H1 (cell line): ENCODE measurements at regions not wholly inside any gene's neighbourhood (a gene's known extent, or its start where the extent isn't known, plus 50 kb on each side); places are given as distances from the start of the nearest gene placed in this dataset.

ENCODE experiments used
- CHD1 ChIP-seq: IDR thresholded peaks from 2 replicates; pipeline ENCODE4 v1.6.1; 2012; ENCODE audit warnings: low read depth, low read length, improper control_type of control experiment
- HDAC2 ChIP-seq, 2 experiments: fragments of 300-600 bp in 1 of 2; sonication (generic) in 1 of 2; IDR thresholded peaks; 2 replicates each; pipeline ENCODE4 v1.6.1; 2011 to 2012; ENCODE audit warnings: low read depth in 2 of 2, low read length in 2 of 2, mild to moderate bottlenecking in 2 of 2, moderate library complexity in 2 of 2, borderline replicate concordance in 1 of 2, inconsistent platforms in 1 of 2
- HDAC6 ChIP-seq: IDR thresholded peaks from one replicate; pipeline ENCODE4 v1.7.1; 2012; ENCODE audit warnings: low read depth, mild to moderate bottlenecking, inconsistent platforms, low read length, moderate library complexity
- KDM4A ChIP-seq: IDR thresholded peaks from one replicate; pipeline ENCODE4 v1.7.1; 2012; ENCODE audit warnings: low read depth, mild to moderate bottlenecking, moderate library complexity, low read length, inconsistent platforms; ENCODE audit not compliant: severe bottlenecking
- POLR2AphosphoS5 ChIP-seq: IDR thresholded peaks from 2 replicates; pipeline ENCODE4 v1.6.1; 2011; ENCODE audit warnings: low read depth, low read length
- RFX5 ChIP-seq: IDR thresholded peaks from 2 replicates; pipeline ENCODE4 v1.6.1; 2011; ENCODE audit warnings: low read depth, low read length, improper control_type of control experiment, borderline replicate concordance
- SRF ChIP-seq: IDR thresholded peaks from 2 replicates; pipeline ENCODE4 v1.6.1; 2011; ENCODE audit warnings: mild to moderate bottlenecking, low read depth, low read length, moderate library complexity
- TF ChIP-seq, protein P1 (sequence below): fragments of 300-600 bp; sonication (generic); IDR thresholded peaks from 2 replicates; pipeline ENCODE4 v1.7.1; 2012; ENCODE audit warnings: low read length, moderate library complexity, mild to moderate bottlenecking, inconsistent platforms; ENCODE audit not compliant: insufficient replicate concordance

- TF ChIP-seq KDM4A (no peak), HDAC6 (no peak), SRF (no peak), RFX5 (no peak), CHD1 (no peak), POLR2AphosphoS5 (no peak), HDAC2 (IDR thresholded peaks at IDR 0.05; ENCODE audit: borderline replicate concordance in 1 of 2, low read depth in 2 of 2, low read length in 2 of 2) (no peak)
- TF ChIP-seq, protein P1, sequence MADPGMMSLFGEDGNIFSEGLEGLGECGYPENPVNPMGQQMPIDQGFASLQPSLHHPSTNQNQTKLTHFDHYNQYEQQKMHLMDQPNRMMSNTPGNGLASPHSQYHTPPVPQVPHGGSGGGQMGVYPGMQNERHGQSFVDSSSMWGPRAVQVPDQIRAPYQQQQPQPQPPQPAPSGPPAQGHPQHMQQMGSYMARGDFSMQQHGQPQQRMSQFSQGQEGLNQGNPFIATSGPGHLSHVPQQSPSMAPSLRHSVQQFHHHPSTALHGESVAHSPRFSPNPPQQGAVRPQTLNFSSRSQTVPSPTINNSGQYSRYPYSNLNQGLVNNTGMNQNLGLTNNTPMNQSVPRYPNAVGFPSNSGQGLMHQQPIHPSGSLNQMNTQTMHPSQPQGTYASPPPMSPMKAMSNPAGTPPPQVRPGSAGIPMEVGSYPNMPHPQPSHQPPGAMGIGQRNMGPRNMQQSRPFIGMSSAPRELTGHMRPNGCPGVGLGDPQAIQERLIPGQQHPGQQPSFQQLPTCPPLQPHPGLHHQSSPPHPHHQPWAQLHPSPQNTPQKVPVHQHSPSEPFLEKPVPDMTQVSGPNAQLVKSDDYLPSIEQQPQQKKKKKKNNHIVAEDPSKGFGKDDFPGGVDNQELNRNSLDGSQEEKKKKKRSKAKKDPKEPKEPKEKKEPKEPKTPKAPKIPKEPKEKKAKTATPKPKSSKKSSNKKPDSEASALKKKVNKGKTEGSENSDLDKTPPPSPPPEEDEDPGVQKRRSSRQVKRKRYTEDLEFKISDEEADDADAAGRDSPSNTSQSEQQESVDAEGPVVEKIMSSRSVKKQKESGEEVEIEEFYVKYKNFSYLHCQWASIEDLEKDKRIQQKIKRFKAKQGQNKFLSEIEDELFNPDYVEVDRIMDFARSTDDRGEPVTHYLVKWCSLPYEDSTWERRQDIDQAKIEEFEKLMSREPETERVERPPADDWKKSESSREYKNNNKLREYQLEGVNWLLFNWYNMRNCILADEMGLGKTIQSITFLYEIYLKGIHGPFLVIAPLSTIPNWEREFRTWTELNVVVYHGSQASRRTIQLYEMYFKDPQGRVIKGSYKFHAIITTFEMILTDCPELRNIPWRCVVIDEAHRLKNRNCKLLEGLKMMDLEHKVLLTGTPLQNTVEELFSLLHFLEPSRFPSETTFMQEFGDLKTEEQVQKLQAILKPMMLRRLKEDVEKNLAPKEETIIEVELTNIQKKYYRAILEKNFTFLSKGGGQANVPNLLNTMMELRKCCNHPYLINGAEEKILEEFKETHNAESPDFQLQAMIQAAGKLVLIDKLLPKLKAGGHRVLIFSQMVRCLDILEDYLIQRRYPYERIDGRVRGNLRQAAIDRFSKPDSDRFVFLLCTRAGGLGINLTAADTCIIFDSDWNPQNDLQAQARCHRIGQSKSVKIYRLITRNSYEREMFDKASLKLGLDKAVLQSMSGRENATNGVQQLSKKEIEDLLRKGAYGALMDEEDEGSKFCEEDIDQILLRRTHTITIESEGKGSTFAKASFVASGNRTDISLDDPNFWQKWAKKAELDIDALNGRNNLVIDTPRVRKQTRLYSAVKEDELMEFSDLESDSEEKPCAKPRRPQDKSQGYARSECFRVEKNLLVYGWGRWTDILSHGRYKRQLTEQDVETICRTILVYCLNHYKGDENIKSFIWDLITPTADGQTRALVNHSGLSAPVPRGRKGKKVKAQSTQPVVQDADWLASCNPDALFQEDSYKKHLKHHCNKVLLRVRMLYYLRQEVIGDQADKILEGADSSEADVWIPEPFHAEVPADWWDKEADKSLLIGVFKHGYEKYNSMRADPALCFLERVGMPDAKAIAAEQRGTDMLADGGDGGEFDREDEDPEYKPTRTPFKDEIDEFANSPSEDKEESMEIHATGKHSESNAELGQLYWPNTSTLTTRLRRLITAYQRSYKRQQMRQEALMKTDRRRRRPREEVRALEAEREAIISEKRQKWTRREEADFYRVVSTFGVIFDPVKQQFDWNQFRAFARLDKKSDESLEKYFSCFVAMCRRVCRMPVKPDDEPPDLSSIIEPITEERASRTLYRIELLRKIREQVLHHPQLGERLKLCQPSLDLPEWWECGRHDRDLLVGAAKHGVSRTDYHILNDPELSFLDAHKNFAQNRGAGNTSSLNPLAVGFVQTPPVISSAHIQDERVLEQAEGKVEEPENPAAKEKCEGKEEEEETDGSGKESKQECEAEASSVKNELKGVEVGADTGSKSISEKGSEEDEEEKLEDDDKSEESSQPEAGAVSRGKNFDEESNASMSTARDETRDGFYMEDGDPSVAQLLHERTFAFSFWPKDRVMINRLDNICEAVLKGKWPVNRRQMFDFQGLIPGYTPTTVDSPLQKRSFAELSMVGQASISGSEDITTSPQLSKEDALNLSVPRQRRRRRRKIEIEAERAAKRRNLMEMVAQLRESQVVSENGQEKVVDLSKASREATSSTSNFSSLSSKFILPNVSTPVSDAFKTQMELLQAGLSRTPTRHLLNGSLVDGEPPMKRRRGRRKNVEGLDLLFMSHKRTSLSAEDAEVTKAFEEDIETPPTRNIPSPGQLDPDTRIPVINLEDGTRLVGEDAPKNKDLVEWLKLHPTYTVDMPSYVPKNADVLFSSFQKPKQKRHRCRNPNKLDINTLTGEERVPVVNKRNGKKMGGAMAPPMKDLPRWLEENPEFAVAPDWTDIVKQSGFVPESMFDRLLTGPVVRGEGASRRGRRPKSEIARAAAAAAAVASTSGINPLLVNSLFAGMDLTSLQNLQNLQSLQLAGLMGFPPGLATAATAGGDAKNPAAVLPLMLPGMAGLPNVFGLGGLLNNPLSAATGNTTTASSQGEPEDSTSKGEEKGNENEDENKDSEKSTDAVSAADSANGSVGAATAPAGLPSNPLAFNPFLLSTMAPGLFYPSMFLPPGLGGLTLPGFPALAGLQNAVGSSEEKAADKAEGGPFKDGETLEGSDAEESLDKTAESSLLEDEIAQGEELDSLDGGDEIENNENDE: no peak
- TF ChIP-seq, all 59 proteins: peak for 0
These were observed 153.7 kb downstream of the TFPI2 start (continued) for GRCh38 chr7:93736668-93737369.
